ENCODE measurements at regions not wholly inside any gene's neighbourhood (a gene's known extent, or its start where the extent isn't known, plus 50 kb on each side); places are given as distances from the start of the nearest gene placed in this dataset.

GRCh38 chr6:84525907-84526306 is 238.5 kb downstream of the TBX18 start:
- Histone ChIP-seq H3K4me1 (no peaks in the 10 kb centered on the region), H3K4me3 (no peak overlapping the region), H3K36me3 (replicated peaks) (no peaks in the 10 kb centered on the region), H3K27me3 (ENCODE audit: low read depth) (no peaks in the 10 kb centered on the region), H3K9me3 (no peaks in the 10 kb centered on the region)
- in situ Hi-C loops (cut with MboI; ENCODE audit: low sequenced_read_pairs), result no loop called here
- DNase-seq (ENCODE audit: low spot score in 2 of 2), result no peak

GRCh38 chr6:84524636-84525035 is 239.8 kb downstream of the TBX18 start:
- no peaks in the 10 kb centered on the region for H3K27me3 ChIP-seq (ENCODE audit: low read depth)
- no peaks in the 10 kb centered on the region for H3K4me1 ChIP-seq
- in situ Hi-C loops (cut with MboI; ENCODE audit: low sequenced_read_pairs), result no loop called here
- no peak overlapping the region for H3K4me3 ChIP-seq
- H3K36me3 ChIP-seq (replicated peaks), result no peaks in the 10 kb centered on the region
- no peak for DNase-seq (ENCODE audit: low spot score in 2 of 2)
- no peaks in the 10 kb centered on the region for H3K9me3 ChIP-seq

- DNase-seq (ENCODE audit: low spot score in 2 of 2), result no peak
- Histone ChIP-seq H3K4me3 (no peak overlapping the region), H3K27me3 (ENCODE audit: low read depth) (no peaks in the 10 kb centered on the region), H3K9me3 (no peaks in the 10 kb centered on the region), H3K4me1 (no peaks in the 10 kb centered on the region), H3K36me3 (replicated peaks) (no peaks in the 10 kb centered on the region)
- in situ Hi-C loops (cut with MboI; ENCODE audit: low sequenced_read_pairs), result no loop called here
Observed at GRCh38 chr6:84522135-84522549, 242.3 kb downstream of the TBX18 start.

DNA sequence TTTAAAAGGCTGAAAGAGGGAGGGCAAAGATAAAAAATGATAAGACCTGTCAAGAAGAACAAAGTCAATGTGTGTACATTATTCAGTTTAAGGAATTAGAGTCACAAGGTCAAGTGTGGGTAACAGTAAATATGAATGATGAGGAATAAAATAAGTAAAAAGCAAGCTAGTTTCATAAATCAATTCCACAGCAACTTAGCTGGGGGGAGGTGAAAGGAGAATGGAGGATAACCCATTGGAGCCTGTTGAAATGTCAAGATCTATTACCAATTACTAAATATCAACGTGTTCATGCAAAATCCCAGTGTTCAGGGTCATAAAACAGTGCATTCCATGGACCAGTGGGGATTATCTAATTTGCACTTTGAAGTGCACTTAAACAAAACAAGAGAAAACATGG is 242.9 kb downstream of the TBX18 start:
- Histone ChIP-seq H3K27me3 (ENCODE audit: low read depth) (no peaks in the 10 kb centered on the region), H3K4me3 (no peak overlapping the region), H3K36me3 (replicated peaks) (no peaks in the 10 kb centered on the region), H3K4me1 (no peaks in the 10 kb centered on the region), H3K9me3 (no peaks in the 10 kb centered on the region)
- DNase-seq (ENCODE audit: low spot score in 2 of 2), result no peak
- in situ Hi-C loops (cut with MboI; ENCODE audit: low sequenced_read_pairs), result no loop called here

GRCh38 chr6:84517741-84518530 is 246.5 kb downstream of the TBX18 start:
- no peak overlapping the region for H3K4me3 ChIP-seq
- no peaks in the 10 kb centered on the region for H3K36me3 ChIP-seq (replicated peaks)
- H3K9me3 ChIP-seq, result no peaks in the 10 kb centered on the region
- H3K4me1 ChIP-seq, result no peaks in the 10 kb centered on the region
- no peak for DNase-seq (ENCODE audit: low spot score in 2 of 2)
- H3K27me3 ChIP-seq (ENCODE audit: low read depth), result no peaks in the 10 kb centered on the region
- in situ Hi-C loops (cut with MboI; ENCODE audit: low sequenced_read_pairs), result no loop called here

- no peaks in the 10 kb centered on the region for H3K4me1 ChIP-seq
- H3K9me3 ChIP-seq, result no peaks in the 10 kb centered on the region
- in situ Hi-C loops (cut with MboI; ENCODE audit: low sequenced_read_pairs), result no loop called here
- no peaks in the 10 kb centered on the region for H3K27me3 ChIP-seq (ENCODE audit: low read depth)
- no peak for DNase-seq (ENCODE audit: low spot score in 2 of 2)
- no peaks in the 10 kb centered on the region for H3K36me3 ChIP-seq (replicated peaks)
- H3K4me3 ChIP-seq, result no peak overlapping the region
Observed at GRCh38 chr6:84516154-84516553, 248.2 kb downstream of the TBX18 start.

DNA sequence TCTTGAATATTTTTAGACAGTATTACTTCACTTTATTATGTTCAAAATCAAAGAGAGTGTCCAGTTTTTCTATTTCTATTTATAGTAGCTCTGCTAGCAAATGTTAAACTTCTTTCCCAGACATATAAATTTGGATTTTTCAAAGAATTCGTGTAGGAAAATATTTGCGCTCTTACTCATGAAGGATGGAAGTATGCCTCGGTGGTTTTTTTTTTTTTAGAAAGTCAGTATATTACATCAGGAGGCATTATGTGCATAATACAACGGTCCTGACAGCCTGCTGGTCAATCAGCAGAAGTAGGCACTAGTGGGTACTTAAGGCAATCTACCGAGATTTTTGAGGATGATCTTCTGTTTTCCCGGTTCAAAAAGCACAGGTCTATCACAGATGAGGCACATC is 249.3 kb downstream of the TBX18 start:
- no peaks in the 10 kb centered on the region for H3K9me3 ChIP-seq
- no peak overlapping the region for H3K4me3 ChIP-seq
- H3K27me3 ChIP-seq (ENCODE audit: low read depth), result no peaks in the 10 kb centered on the region
- H3K36me3 ChIP-seq (replicated peaks), result no peaks in the 10 kb centered on the region
- H3K4me1 ChIP-seq, result no peaks in the 10 kb centered on the region
- in situ Hi-C loops (cut with MboI; ENCODE audit: low sequenced_read_pairs), result no loop called here
- DNase-seq (ENCODE audit: low spot score in 2 of 2), result no peak

DNA sequence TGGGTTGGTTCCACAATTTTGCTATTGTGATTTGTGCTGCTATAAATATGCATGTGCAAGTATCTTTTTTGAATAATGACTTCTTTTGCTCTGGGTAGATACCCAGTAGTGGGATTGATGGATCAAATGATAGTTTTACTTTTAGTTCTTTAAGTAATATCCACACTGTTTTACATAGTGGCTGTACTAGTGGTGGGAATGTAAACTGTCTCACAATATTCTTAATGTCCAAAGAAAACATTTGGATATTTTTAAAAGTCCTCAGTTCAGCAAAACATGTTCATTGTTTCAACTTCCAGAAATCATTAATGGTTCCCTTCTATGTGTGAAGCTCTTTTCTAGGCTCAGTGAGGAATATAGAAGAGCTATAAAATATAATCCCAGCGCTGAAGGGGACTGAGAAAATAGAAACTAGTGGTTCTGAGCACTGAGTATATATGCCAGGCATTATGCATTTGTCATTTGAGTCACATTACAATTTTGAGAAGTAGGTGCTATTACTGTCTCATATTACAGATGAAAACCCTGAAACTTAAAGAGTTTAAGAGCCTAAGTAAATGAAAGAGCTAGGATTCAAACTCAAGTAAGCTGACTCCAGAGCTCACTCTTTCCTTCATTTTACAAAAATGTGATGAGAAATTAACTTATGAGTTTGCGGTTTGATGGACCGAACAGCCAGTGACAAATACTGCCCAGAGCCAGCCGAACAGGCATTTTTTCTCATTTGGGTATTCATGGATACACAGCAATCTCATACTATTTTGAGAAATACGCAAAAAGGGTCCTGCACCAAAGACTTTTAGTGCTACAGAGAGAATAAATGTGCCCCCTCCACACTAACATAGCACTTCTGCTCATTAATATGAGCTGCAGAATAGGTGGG is 250.1 kb downstream of the TBX18 start:
- Histone ChIP-seq H3K9me3 (no peaks in the 10 kb centered on the region), H3K4me3 (no peak overlapping the region), H3K36me3 (replicated peaks) (no peaks in the 10 kb centered on the region), H3K27me3 (ENCODE audit: low read depth) (no peaks in the 10 kb centered on the region), H3K4me1 (no peaks in the 10 kb centered on the region)
- in situ Hi-C loops (cut with MboI; ENCODE audit: low sequenced_read_pairs), result no loop called here
- DNase-seq (ENCODE audit: low spot score in 2 of 2), result no peak

DNA sequence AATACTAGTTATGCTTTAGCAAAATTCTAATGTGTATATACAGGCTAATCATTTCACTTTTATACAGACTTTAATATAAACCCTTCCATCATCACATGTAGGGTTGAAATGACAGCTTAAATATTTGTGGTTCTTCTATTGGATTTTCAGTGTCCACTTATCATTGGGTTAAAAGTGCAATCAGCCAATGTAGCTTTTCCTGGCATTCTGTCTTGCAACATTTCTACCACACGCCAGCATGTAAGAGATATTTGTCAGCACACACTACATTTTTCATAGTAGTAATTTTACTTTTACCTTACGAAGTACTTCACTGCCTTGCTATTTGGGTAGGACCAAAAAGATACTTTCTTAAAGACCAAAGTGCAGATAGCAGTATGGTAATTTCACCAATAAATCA is 252.0 kb downstream of the TBX18 start:
- Histone ChIP-seq H3K27me3 (ENCODE audit: low read depth) (no peaks in the 10 kb centered on the region), H3K4me3 (no peak overlapping the region), H3K9me3 (no peaks in the 10 kb centered on the region), H3K4me1 (no peaks in the 10 kb centered on the region), H3K36me3 (replicated peaks) (no peaks in the 10 kb centered on the region)
- DNase-seq (ENCODE audit: low spot score in 2 of 2), result no peak
- in situ Hi-C loops (cut with MboI; ENCODE audit: low sequenced_read_pairs), result no loop called here

DNA sequence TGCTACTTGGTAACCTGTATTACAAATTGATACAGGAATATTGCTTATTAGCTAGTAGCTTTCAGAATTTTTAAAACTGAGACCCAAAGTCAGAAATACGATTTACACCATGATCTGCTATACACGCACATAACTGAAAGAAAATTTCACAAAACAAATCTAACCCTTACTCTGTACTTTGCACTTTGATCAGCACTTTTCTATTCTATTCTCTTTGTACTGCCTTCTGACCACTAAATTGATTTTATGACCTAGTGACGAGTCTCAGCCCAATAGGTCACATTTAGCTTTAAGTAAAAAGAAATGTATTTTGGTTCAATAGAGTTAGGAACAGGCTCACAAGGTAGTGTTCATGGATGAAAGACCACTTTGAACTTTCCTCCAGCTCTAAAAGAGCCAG is 252.5 kb downstream of the TBX18 start:
- Histone ChIP-seq H3K36me3 (replicated peaks) (no peaks in the 10 kb centered on the region), H3K9me3 (no peaks in the 10 kb centered on the region), H3K4me3 (no peak overlapping the region), H3K27me3 (ENCODE audit: low read depth) (no peaks in the 10 kb centered on the region), H3K4me1 (no peaks in the 10 kb centered on the region)
- in situ Hi-C loops (cut with MboI; ENCODE audit: low sequenced_read_pairs), result no loop called here
- no peak for DNase-seq (ENCODE audit: low spot score in 2 of 2)

- in situ Hi-C loops (cut with MboI; ENCODE audit: low sequenced_read_pairs), result no loop called here
- H3K36me3 ChIP-seq (replicated peaks), result no peaks in the 10 kb centered on the region
- H3K9me3 ChIP-seq, result no peaks in the 10 kb centered on the region
- H3K27me3 ChIP-seq (ENCODE audit: low read depth), result no peaks in the 10 kb centered on the region
- no peaks in the 10 kb centered on the region for H3K4me1 ChIP-seq
- H3K4me3 ChIP-seq, result no peak overlapping the region
- no peak for DNase-seq (ENCODE audit: low spot score in 2 of 2)
Observed at GRCh38 chr6:84508981-84509380, 255.4 kb downstream of the TBX18 start.

DNA sequence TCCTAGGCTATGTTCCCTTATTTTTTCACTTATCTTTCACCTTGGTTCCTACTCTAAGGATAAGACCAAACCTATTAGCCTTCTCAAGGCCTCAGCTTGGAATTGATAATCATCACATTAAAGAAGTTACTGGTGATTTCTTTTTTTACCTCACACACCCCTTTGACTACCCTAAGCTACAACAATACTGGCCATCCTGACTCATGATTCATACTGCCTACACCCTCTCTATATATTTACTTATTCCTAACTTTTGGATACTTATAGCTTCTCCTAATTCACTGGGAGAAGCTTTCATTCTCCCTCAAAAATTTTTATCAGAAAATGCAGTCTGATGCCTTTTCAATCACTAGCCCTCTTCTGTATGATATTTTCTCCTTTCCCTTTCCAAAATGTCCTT is 256.1 kb downstream of the TBX18 start:
- Histone ChIP-seq H3K27me3 (ENCODE audit: low read depth) (no peaks in the 10 kb centered on the region), H3K4me3 (no peak overlapping the region), H3K9me3 (no peaks in the 10 kb centered on the region), H3K36me3 (replicated peaks) (no peaks in the 10 kb centered on the region), H3K4me1 (no peaks in the 10 kb centered on the region)
- in situ Hi-C loops (cut with MboI; ENCODE audit: low sequenced_read_pairs), result no loop called here
- DNase-seq (ENCODE audit: low spot score in 2 of 2), result no peak

DNA sequence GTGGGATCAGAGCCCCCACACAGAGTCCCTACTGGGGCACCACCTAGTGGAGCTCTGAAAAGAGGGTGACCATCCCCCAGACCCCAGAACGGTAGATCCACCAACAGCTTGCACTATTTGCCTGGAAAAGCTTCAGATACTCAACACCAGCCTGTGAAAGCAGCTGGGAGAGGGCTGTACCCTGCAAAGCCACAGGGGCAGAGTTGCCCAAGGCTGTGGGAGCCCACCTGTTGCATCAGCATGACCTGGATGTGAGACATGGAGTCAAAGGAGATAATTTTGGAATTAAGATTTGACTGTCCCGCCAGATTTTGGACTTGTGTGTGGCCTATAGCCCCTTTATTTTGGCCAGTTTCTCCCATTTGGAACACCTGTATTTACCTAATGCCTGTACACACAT is 260.4 kb downstream of the TBX18 start:
- no peaks in the 10 kb centered on the region for H3K4me1 ChIP-seq
- in situ Hi-C loops (cut with MboI; ENCODE audit: low sequenced_read_pairs), result no loop called here
- H3K36me3 ChIP-seq (replicated peaks), result no peaks in the 10 kb centered on the region
- no peak overlapping the region for H3K4me3 ChIP-seq
- H3K27me3 ChIP-seq (ENCODE audit: low read depth), result no peaks in the 10 kb centered on the region
- H3K9me3 ChIP-seq, result no peaks in the 10 kb centered on the region
- DNase-seq (ENCODE audit: low spot score in 2 of 2), result no peak

DNA sequence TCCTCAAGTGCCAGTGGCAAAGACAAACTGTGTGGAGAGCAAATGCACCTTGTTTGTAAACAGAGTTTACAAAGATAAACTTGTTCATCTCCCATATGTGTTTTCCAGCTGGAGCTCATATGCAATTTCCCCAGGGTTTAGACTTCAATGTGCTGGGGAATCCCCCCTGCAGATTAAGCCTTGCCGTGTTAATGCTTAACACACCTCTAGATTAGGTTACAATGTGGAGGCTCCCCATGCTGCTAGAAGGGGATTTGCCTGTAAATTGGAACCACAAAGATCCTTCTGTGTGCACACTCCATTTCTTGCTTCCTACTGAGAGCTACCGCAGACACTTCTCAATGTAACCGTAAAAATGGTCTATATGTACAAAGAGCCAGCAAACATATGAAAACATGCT is 263.1 kb downstream of the TBX18 start:
- Histone ChIP-seq H3K9me3 (no peaks in the 10 kb centered on the region), H3K36me3 (replicated peaks) (no peaks in the 10 kb centered on the region), H3K4me1 (no peaks in the 10 kb centered on the region), H3K4me3 (no peak overlapping the region), H3K27me3 (ENCODE audit: low read depth) (no peaks in the 10 kb centered on the region)
- no peak for DNase-seq (ENCODE audit: low spot score in 2 of 2)
- in situ Hi-C loops (cut with MboI; ENCODE audit: low sequenced_read_pairs), result no loop called here
